HG03159 (cell line): ENCODE measurements at regions not wholly inside any gene's neighbourhood (a gene's known extent, or its start where the extent isn't known, plus 50 kb on each side); places are given as distances from the start of the nearest gene placed in this dataset.

ENCODE experiments used
- ATAC-seq: cut with Tn5 transposase; IDR thresholded peaks from one replicate; pipeline ENCODE4 v1.9.1; 2021; ENCODE audit warnings: mild to moderate bottlenecking, moderate library complexity; ENCODE audit not compliant: unreplicated experiment

GRCh38 chr12:12015073-12015685 lies 55.6 kb upstream of the BCL2L14 start:
- no peak for ATAC-seq

GRCh38 chr12:12016284-12017100 lies 54.2 kb upstream of the BCL2L14 start:
- ATAC-seq = no peak

GRCh38 chr12:12017135-12017581 lies 53.6 kb upstream of the BCL2L14 start:
- no peak for ATAC-seq

GRCh38 chr12:12017798-12018197 lies 52.9 kb upstream of the BCL2L14 start:
- no peak for ATAC-seq

GRCh38 chr12:12018454-12018853 lies 52.3 kb upstream of the BCL2L14 start:
- no peak for ATAC-seq

- ATAC-seq = no peak
These were observed 50.9 kb upstream of the BCL2L14 start for GRCh38 chr12:12019881-12020280.

GRCh38 chr12:12020762-12021161 lies 50.0 kb upstream of the BCL2L14 start:
- ATAC-seq = no peak
